ENCODE measurements at regions not wholly inside any gene's neighbourhood (a gene's known extent, or its start where the extent isn't known, plus 50 kb on each side); places are given as distances from the start of the nearest gene placed in this dataset.

GRCh38 chr20:50242548-50242862, 51.9 kb downstream of the CEBPB start:
- no peak for DNase-seq (ENCODE audit: low read depth in 2 of 2)

- DNase-seq (ENCODE audit: low read depth in 2 of 2), result no peak
These were observed 52.4 kb downstream of the CEBPB start for GRCh38 chr20:50242863-50243609.

DNA sequence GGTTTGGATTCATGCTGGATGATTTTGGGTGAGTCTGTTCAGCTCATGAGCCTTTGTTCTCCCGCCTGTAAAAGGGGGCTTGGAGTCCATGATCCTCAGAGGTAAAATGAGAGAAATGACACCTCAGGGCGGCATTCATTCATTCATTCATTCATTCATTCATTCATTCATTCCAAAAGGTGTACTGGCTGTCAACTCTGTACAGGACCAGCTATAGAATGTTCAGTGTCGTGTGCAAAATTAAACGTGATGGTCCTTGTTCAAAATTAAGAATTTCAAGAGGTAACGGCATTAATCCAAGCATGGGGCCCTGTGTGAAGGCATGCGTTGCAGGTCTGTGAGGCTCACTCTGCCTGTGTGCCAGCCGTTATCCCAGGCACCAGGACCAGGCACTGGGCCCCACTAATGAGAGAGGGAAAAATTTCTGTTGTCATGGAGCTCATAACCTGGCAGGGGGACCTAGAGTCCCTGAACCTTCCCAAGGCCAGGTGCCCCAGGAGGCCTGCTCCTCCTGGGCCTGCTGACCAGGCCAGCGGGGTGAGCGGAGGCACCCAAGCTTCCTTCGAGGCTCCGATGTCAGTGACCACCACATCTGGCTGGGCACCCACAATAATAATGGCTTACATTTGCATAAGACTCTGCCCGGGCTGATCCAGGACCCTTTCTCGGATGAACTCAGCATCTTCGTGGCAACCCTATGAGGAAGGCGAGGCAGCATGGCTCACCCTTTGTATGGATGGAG, 53.2 kb downstream of the CEBPB start:
- DNase-seq (ENCODE audit: low read depth in 2 of 2), result no peak

DNA sequence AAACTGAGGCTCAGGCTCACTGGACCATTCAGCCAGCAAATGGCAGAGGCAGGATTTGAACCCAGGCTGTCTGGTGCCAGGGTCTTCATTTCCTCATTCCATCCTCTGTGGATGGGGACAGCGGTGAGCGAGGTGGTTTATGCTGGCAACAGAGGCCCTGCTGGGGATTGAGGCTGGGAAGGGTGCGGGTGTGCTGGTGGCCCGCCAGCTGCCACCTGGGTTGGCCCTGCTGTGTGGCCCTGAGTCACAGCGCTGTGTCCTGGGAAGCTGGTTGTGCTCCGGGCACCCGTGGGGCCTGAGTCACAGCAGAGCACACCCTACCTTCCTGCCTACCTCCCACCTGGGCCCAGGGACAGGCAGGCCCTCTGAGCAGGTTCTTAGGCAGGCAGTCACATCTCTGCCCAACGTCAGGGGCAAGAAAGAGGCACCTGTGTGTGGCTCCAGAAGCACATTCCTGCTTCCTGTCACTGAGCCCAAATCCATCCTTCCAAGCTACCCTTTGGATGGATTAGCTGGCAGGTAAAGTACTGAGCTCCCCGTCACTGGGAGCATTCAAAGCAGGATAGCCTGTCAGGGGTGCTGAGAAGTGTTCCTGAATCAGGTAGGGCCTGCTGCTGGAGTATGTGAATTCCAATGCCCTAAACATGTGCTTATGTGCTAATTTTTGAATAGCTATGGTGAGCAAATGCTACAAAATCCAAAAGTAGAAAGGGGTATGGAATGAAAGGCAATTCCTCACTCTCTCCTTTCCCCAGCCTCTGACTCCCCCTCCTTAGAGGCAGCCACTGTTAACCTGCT, 53.9 kb downstream of the CEBPB start:
- DNase-seq (ENCODE audit: low read depth in 2 of 2), result no peak

- no peak for DNase-seq (ENCODE audit: low read depth in 2 of 2)
These were observed 55.1 kb downstream of the CEBPB start for GRCh38 chr20:50245498-50246366.

DNA sequence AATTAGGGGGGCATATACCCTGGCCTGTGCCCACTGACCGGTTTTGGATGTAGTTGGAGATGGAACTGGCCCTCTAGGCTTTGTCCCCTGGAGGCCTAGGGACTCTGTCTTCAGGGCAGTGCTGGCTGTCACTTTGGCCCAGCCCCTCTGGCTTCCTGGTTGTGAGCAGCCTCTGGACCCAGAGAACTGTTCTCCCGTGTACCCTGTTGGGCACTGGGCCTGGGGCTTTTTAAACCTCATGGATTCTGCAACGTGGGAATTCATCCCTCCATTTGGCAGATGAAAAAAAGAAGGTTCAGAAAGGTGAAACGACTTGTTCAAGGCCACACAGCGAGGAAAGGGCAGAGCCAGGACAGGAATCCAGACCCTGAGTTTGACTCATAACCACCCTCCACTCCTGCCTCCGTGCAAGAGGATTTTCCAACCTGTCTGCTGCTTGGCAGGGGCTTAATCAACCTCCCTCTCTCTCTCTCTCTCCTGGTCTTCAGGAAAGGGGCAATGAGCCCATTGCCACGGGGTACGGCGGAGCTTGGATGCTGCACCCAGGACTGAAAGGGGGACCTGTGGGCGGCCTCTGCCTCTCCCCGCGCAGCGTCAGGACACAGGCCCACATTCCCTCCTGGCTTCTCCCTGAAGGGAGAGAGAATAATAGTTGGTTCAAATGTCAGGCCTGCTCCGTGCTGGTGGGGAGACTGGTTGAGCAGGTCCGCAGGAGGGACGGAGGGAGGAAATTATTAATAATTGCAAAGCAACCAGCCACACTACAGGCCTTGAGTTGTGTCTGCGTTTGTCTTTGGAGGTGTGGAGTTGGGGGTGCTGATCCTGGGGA, 56.0 kb downstream of the CEBPB start:
- DNase-seq (ENCODE audit: low read depth in 2 of 2), result no peak

- no peak for DNase-seq (ENCODE audit: low read depth in 2 of 2)
These were observed 56.8 kb downstream of the CEBPB start for GRCh38 chr20:50247196-50248094.

DNA sequence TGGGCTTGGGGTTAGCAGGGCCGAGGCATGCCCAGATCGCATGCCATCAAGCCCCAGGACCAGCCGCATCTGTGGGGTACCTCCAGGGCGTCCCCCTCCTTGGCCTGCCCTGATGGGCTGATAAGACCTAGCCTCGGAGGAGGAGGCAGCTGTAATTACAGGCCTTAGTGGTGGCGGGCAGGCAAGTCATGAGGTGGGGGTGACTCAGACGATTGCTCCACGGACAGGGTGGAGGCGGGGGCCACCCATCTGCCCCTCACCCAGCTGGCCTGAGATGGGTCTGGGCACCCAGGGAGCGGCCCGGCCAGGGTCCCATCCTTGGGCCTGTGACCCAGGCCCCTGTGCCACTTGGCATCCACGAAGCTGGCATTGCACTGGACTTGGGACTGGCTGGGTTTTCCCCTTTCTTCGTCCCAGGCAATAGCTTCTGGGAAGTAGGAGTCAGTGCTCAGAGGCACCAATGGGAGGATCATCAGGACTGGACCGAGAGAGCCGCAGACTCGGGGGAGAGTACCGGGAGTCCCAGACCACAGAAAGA, 57.5 kb downstream of the CEBPB start:
- no peak for DNase-seq (ENCODE audit: low read depth in 2 of 2)

DNA sequence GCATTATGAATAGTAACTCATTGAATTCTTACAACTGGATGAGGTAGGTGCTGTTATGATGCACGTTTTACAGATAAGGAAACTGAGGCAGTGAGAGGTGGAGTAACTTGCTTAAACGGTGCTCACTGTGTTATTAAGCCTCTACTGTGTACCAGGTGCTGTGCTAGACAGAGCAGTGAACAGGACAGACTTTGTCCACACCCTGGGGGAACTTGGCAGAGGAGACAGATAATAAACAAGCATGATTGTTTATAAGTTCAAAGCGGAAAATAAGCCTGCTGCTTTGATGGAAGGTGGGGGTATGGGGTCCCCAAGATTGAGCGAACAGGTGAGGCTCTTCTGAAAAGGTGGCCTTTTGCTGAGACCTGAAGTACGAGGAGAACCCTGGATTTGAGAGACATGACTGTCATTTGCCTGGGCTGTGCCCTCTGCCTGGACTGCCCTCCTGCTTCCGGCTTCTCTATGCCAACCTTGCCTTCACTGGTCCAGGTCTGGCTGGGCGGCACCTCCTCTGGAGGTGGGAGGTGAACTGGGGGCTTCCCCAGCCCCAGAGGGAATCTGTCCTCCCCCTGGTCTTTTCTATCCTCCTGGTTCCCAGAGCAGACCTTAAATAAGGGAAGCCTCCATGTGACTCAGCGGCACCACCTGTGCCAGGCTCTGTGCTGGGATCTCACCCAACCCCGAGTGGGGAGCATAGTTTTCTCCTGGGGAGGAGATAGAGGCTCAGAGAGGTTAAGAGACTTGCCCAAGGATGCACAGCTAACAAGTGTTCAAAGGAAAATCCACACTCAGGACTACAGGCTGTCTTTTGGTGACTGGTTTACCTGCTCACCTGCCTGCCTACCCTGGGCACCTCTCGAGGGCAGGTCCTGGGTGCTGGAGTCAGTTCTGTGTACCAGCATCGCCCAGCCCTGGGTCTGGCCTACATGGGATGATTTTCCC, 59.1 kb downstream of the CEBPB start:
- DNase-seq (ENCODE audit: low read depth in 2 of 2), result no peak

GRCh38 chr20:50250679-50251382, 60.2 kb downstream of the CEBPB start:
- no peak for DNase-seq (ENCODE audit: low read depth in 2 of 2)

GRCh38 chr20:50251383-50251748, 60.7 kb downstream of the CEBPB start:
- no peak for DNase-seq (ENCODE audit: low read depth in 2 of 2)

DNA sequence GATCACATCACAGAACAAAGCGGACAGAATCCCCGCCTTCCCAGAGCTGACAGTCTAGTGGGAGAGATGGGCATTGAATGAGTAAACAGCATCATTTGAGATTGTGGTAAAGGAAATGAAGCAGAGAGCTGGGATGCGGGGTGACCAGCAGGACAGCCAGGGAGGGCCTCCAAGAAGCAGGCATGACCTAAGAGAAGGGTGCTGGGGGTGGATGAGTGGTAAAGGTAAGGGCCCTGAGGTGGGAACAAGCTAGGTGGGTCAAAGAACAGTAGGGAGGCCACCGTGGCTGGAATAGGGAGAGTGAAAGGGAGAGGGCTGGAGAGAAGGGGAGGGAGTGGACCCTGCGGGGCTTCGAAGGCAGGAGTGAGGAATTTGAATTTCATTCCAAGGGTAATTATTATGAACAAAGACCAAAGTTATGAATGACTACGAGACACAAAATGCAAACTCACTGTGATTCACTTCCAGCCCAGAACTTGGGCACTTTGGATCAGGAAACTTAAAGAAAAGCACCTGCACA, 61.4 kb downstream of the CEBPB start:
- no peak for DNase-seq (ENCODE audit: low read depth in 2 of 2)

DNA sequence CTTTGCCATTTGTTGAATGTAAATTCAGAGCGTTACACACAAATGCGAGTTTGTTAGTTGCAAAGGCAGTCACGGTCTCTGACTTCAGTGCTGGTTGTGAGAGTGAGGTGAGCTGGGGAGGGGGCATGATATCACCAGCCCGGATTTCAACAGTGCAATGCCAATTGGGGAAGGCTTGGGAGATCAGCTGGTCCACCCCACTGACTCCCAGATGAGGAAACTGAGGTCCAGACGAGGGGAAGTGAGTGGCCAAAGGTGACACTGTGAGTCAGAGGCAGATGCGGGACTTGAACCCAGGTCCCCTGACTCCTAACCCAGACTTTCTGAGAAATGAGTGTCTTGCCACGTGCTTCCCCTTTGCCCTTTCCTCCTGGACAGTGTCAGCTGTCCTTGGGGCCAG, 62.1 kb downstream of the CEBPB start:
- DNase-seq (ENCODE audit: low read depth in 2 of 2), result no peak

GRCh38 chr20:50253101-50253500, 62.5 kb downstream of the CEBPB start:
- DNase-seq (ENCODE audit: low read depth in 2 of 2), result no peak

DNA sequence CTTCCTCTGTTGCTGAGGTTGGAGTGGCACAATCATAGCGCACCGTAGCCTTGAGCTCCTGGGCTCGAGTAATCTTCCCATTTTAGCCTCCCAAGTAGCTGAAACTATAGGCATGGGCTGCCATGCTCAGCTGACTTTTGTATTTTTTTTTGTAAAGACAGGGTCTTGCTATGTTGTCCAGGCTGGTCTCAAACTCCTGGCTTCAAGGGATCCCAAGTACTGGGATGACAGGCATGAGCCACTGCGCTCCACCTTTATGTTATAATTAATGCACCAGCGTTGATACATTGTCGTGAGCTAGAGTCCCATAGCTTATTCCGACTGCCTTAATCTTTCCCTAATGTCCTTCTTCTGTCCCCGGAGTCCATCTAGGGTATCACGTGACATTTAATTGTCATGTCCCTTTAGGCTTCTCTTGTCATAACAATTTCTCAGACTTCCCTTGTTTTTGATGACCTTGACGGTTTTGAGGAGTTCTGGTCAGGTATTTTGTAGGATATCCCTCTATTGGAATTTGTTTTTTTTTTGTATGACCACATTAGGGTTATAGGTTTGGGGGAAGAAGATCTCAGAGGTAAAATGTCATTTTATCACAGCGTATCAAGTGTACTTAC, 63.9 kb downstream of the CEBPB start:
- DNase-seq (ENCODE audit: low read depth in 2 of 2), result no peak

DNA sequence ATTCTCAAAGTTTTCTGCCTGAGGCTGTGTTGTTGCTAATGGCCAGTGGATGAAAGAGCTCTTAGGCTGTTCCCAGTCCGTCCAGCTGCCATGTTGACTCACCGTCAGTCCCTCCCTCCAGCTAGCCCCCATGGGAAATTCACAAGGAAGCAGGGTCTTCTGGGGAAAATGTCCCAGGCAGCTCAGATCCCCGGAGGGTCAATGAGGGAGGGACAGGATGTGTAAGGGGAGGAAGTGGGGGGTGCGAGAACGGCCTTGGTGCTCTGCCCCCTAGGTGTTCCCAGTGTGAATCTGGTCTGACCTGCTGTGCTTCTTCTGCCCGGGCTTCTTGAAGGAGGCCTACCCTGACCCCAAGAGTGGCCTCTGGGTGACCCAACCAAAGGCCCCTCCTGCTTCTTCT, 65.9 kb downstream of the CEBPB start:
- DNase-seq (ENCODE audit: low read depth in 2 of 2), result no peak

GRCh38 chr20:50257860-50258259, 67.2 kb downstream of the CEBPB start:
- no peak for DNase-seq (ENCODE audit: low read depth in 2 of 2)
